AG08396 (cell line): ENCODE measurements at regions not wholly inside any gene's neighbourhood (a gene's known extent, or its start where the extent isn't known, plus 50 kb on each side); places are given as distances from the start of the nearest gene placed in this dataset.
"Not testable (repeated sequence)": the region's sequence is repeated elsewhere in the genome, so short reads cannot be mapped to it uniquely, and the experiment has no call there.

ENCODE experiments used
- DNase-seq: peaks from one replicate; pipeline ENCODE4 v3.0.0; 2012; ENCODE audit warnings: low spot score, mixed read lengths

DNA sequence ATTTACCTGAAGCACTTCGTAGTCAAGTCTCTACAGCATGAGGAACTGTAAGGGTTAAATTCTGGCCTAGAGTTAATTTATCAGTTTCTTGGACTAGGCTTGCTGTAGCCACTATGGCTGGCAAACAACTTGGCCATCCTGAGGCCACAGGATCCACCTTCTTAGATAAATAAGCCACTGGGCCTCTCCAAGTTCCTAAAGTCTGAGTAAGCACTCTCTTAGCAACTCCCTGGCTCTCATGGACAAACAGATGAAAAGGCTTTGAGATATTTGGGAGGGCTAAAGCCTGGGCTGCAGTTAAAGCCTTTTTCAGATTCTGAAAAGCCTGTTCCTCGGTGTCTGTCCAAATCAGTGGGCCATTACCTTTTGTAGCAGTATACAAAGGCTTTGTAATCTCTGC lies 675.0 kb downstream of the TMEM121 start:
- no peak for DNase-seq

DNA sequence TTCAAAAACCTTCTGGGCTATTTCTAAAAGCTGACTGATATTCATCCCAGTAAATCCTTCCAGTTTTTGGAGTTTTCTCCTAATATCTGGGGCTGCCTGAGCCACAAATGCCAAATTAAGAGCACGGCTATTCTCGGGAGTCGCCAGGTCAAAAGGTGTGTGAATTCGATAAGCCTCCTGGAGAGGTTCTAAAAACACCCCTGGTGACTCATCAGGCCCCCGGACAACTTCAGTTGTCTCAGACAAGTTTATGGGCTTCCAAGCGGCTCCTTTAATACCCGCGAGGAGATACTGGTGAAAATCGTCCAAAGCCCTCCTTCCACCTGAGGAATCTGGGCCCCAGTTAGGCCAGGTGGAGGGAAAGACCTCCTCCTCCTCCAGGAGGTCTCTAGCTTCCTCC lies 677.1 kb downstream of the TMEM121 start:
- no peak for DNase-seq

DNA sequence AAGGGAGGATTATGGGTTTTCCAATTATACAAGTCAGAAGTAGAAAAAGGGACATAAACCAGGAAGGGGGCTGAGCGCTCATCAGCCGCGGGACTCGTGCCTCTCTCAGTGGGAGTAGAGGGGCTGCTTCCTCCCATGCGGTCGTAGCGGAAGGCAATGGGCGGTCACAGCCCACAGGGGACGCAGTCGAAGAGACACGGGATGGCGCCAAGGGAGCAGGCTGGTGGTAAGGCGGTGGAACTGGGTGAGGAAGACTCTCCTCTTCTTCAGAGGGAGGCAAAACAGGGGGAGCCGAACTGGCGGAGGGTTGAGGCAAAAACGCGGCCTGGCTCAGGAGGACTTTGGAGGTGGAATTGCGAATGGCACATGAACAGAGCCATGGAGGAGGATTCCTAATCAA lies 677.7 kb downstream of the TMEM121 start:
- DNase-seq: no peak

DNA sequence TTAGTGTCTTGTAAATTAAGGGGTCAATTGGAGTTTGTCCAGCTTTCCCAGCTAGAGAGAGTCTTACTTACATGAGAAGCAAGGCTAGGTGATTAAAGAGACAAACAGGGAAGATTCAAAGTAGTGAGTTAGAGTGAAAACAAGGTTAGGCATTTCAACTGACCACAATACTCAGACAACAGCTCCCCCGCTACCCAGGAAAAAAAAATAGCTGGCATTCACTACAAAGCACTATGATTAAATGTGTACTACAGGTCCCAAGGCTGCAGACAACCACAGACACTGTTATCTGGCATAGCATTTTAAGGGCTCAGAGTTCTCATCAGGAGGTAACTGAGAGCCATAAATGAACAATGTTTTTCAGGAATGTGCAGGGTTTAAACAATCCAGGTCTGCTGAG lies 680.9 kb downstream of the TMEM121 start:
- DNase-seq: no peak

DNA sequence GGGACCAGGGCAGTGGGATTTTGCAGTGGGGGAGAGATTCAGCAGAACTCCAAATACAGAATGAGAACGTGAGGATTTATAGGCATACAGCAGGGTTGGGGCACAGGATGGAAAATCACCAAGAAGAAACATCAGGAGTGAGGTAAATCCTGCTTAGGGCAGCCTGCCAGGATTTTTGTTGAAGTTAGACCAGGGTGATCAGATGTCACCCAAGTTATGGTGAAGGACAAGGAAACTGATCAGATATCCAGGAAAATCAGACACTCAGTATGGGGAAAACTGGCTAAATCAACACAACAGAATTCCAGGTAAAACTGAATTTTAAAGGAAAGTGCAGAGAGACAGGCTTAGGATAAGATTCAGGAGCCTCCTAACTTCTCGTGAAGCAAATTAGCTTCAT lies 682.4 kb downstream of the TMEM121 start:
- no peak for DNase-seq

DNA sequence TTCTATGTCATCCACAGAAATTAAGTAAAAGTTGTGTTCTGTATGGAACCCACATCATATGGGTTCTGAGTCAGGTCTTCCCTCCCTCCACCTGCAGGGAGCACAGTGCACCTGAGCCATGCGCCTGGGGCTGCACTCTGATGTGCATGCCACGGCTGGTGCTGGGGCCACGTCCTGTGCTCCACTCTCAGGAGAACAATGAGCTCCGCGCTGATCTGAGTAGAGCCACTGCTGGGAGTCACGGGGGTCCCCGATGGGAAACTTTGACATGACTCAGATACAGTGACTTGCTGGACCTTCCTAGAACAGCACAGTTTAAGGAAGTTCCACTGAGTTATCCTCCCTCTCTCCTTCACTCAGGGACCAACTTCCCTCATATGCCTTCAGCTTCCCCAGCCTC lies 683.4 kb downstream of the TMEM121 start:
- no peak for DNase-seq

DNA sequence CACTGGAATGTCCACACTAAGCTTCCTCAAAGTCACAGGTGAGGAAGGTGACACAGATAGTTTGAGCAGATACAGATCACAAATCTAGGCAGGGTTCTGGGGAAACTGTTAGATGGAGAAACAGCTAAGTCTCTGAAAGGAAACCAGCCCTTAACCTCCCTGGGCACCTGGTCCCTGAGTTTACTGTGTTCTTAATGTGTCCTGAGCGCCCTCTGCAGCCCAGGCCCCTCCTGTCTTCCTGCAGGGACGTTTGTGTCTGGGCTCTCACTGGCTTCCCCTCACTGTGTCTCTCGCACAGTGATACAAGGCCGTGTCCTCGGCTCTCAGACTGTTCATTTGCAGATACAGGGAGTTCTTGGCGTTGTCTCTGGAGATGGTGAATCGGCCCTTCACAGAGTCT lies 684.3 kb downstream of the TMEM121 start:
- DNase-seq: no peak

DNA sequence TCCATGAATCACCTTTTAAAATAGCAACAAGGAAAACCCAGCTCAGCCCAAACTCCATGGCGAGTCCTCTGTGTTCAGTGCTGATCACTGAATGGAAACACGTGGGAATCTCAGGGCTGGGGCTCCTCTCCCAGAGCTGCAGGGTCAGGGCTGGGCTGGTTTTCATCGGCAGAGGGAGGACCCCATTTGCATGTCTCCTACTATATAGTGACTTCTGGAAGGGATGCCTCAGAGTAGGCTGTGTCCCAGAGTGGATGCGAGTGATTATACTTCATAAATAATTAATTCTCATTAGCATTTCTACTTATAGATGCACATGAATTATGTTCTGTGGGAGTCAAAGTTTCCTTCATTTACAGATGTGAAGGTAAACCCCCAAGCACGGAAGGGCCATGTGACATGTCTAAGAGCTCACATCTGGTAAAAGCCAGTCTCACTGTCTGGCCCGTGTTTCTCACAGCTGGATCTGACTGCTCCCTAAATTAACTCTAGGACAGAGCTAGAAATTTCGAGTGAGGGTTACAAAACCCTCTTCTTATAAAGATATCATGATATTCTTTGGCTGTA lies 685.0 kb downstream of the TMEM121 start:
- no peak for DNase-seq

DNA sequence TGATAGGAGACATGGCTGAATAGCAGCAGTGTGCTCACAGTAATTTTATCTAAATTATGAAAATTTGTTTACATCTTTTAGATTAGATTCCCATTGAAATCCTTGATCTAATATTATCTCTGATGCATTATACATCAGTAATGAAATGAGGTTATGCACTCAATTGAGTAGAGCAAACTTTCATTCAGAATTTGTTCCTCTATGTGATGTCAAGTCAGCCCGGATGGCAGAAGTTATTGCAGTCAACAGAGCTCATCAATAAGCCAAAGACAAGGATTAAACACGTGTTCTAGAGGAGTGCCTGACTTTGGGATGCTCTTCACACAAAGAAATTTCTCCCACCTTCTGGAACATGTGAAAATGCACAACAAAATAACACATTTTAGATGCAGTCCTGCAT lies 688.8 kb downstream of the TMEM121 start:
- DNase-seq: no peak

DNA sequence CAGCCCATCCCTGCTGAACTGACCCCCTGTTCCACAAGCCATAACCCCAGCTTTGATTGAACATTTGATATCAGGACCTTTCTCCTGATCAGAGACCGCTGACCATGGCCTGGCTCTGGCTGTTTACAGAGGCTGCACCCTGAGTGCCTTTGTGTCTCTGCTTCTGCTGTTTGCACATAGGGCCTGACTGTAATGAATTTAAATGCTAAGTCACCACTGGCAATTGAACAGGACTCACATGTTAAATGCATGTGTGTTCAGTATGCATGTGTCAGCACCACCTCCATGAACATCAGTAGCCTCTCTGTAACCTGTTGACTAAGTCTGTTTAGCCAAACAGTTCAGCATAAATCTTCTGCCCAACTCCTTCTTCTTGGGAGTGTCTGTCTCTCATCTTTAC lies 690.3 kb downstream of the TMEM121 start:
- DNase-seq: no peak

DNA sequence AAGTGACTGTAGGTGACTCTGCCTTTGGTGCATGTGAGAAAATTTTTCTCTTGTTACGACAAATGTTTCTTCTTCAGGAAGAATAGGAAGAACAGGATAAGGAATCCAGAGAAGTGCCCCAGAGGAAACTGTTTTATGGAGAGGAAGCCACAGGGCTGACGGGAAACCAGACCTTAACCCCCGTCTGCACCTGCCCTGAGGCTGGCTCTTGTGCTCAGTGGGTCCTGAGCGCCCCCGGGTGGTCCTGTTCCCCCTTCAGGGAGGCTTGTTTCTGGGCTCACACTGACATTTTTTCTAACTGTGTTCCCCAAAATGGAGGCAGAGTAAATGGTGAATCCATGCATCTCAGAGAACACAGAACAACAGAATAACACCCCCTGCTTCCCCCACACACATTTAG lies 691.8 kb downstream of the TMEM121 start:
- no peak for DNase-seq

DNA sequence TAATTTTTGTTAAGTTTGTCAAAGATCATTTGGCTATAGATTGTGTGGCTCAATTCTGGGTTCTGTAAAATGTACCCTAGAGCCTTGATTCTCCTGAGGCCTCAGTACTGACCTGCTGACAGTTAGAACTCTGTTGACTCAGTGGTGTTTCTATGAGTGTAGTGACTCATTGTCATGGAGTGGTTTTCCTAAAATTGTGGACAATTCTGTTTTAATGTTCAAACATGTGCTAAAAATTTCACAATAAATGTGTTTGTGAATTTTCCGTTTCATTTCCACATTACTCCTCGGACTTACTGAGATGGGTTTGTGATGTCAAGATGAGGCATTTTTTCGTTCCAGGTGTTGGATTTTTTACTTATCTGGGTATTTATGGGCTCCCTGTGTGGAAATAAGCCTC lies 695.9 kb downstream of the TMEM121 start:
- no peak for DNase-seq

DNA sequence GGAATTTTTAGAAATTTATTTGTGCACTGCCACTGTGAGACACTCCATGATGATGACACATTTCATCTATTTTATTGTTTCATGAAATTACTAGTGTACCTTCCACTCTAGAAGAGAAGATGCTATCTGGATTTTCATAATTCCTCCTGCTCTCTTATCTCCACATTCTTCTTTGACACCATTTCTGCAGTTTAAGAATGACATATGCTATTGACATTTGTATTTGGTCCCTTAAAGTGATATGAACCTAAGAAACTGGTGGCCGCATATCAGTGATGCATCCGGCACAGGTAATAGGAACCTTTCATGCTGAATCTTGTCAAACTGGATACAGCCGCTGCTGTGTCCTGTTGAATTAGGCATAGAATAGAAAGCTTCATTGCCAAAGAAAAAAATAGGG lies 696.3 kb downstream of the TMEM121 start:
- DNase-seq: no peak

DNA sequence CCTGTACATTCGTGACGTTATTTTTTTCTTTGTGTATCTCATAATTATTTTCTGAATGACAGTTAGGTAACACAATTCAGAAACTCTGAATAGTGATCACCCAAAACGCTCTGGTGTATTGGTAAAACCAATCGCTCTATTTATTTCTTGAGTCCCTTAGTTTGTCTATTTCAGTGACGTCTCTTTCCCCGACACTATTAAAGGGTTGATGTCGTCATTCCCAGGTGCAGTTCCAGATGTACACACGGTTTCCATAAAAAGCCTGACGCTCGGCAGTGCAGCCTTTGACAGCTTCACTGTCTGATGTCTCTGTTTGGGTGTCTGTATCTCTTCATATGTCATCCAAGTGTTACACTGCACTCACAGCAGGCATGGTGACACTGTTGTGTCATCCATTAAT lies 701.4 kb downstream of the TMEM121 start:
- DNase-seq: no peak

DNA sequence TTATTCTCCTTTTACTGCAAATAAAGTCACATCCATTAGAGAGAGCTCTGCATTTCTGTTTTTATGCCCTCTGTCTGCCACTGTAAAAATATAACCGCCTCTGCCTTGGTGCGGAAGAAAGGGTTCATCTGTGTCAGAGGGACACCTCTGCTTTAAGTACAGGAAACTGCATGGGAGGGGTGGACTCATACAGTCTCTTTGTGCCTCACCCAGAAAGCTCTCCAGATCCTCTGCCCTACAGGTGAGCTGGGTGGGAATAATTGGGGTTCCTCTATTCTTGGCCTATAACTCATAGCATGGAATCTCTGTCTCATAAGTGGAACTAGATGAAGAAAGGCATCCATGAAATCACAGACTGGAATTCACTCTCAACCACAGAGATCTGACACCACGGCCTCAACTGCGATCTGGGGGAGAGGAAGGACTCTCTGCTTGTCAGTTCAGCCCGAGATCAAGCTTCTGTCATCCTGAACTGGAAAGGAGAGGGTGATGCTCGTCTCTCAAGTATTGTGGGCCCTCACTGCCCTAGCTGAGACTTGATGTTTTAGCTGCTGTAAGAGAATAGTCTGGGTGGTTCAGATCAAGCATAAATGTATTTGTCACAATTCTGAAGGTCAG lies 702.3 kb downstream of the TMEM121 start:
- no peak for DNase-seq

DNA sequence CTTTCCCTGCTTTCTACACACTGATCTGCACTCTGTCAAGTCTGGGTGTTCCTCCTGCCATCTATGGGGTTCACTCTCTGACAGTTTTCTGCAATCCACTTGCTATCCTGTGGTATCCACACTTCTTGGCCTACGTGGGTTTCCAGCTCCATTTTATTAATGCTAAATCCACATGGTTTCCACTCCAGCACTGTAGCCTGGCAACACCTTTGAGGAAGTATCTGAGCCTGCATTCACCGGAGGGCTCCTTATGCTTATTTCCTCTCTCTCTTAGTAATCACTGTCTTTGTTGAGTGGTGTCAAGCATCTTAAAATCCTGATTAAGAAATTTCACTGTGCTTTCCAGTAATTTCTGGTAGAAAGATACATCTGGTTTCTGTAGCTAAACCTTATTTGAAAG lies 703.7 kb downstream of the TMEM121 start:
- DNase-seq: no peak

DNA sequence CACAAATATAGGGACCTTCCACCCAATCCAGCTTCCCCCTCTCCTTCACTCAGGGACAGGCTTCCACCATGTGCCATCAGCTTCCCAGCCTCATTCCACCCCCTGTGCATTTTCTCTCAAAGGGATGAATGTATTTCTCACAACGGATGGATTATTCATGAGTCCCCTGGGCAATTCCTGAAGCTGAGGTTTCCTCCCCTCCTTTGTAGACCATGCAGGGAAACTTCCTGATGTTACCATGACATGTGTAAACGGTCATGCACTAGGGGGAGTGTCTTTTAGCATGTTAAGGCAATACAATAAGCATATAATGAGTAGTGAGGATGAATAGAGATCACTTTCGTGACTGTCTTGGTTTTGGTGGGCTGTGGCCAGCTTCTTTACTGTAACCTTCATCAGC lies 706.8 kb downstream of the TMEM121 start:
- not testable (repeated sequence) for DNase-seq

DNA sequence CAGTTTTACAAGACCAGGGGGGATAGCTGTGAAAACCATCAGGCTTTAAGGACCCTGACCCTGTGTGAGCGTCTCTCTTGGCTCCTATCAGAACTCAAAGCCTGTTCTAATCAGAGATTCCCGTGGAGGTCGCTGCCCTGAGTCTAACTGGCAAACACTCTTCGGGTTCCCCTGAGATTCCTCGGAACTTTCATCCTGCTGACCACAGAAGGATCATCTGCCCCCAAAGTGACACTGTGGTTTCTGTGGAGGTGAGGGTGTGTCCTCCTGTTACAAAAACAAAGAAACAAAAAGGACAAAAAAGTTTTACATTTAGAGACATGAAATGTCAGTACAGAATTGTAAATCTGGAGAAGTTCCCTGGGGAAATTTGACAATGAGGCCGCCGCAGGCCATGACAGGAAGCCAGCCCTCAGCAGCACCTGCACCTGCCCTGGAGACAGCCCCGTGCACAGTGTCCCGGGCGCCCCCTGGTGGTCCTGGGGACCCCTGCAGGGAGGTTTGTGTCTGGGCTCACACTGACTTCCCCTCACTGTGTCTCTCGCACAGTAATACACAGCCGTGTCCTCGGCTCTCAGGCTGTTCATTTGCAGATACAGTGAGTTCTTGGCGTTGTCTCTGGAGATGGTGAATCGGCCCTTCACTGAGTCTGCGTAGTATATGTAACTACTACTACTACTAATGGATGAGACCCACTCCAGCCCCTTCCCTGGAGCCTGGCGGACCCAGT lies 708.3 kb downstream of the TMEM121 start:
- not testable (repeated sequence) for DNase-seq

DNA sequence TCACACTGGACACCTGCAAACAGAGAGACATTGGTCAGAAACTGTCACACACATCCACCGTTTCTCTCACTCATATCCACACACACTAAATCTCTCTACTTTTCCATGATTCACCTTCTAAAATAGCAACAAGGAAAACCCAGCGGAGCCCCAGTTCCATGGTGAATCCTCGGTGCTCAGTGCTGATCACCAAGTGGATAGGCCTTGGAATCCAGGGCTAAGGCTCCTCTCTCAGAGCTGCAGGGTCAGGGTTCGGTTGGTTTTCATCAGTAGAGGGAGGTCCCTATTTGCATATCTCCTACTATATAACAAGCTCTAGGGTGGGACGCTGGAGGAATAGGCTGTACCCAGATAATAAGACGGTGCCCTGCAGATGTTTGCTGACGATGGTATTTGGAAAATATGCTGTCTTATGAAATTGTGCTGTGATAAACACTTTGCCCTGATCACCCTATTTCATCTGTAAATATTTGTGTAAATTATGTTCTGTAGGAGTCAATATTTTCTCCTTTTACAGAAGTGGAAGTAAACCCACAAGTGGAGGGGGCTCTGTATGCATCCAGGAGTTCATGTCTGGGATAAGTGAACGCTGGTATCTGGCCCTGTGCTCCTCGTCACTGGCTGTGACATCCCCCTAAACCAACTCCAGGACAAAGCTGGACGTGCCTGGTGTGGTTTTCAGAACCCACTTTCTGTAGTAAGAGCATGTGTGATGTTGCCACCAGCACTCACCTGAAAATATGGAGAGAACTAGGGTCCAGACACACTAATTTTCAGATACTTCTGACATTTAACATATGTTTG lies 709.2 kb downstream of the TMEM121 start:
- no peak for DNase-seq

DNA sequence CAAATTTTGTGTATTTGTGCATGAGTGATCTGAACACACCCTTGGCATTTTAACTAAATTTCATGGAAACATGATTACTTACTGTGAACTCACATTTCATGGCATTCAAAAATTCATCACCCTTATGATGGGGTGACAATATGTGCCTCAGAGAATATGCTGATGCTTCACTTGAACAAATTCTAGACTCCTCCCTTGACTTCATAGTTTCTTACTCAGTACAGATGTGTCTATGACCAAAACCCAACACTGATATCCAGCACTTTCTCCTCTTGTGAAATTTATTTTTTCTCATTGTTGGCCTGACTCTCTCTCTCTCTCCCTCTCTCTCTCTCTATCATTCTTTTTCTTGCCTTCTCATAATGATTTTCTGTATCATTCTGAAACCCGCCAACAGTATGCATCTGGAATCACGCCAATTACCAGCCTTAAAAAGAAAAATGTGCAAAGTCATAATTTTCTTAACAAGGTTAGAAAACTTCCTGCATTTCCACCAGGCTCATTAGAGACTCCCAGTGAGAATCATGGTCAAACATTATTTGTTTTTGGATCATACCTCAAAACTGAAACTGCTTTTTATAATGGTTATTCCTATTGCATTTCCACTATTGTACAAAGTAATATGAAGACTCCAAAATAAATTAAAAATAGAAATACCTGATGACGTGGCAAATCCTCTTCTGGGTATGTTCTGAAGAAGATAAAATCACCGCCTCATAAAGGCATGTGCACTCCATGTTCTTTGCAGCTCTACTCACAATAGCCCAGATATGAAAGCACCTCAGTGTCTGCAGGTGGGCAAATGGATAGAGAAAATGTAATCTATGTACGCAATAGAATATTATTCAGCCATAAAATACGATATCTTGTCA lies 722.2 kb downstream of the TMEM121 start:
- DNase-seq: no peak

DNA sequence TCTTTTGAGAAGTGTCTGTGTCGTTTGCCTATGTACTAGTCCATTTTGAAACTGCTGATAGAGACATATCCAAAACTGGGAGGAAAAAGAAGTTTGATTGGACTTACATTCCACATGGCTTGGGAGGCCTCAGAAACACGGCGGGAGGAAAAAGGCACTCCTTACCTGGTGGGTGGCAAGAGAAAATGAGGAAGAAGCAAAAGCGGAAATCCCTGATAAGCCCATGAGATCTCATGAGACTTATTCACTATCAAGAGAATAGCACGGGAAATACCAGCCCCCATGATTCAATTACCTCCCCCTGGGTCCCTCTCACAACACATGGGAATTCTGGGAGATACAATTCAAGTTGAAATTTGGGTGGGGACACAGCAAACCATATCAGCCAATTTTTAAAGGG lies 727.6 kb downstream of the TMEM121 start:
- DNase-seq: not testable (repeated sequence)

DNA sequence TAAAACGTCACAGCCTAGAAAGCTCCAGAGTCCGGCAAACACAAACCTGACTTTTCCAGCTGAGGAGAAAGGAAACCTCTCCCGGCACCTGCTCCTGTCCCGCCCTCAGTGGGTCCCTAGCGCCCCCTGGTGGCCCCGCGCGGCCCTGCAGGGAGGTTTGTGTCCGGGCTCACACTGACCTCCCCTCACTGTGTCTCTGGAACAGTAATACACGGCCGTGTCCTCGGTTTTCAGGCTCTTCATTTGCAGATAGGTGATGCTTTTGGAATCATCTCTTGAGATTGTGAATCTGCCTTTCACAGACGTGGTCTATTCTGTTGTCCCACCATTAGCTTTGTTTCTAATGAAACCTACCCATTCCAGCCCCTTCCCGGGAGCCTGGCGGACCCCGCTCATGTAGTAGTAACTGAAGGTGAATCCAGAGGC lies 731.2 kb downstream of the TMEM121 start:
- not testable (repeated sequence) for DNase-seq
